Psoas muscle (tissue), 7 donors: ENCODE measurements at regions not wholly inside any gene's neighbourhood (a gene's known extent, or its start where the extent isn't known, plus 50 kb on each side); places are given as distances from the start of the nearest gene placed in this dataset.

Experiments used
- ATAC-seq, 4 donors: fragments of 200-7000 bp; cut with Tn5 transposase; one replicate each; pipeline ENCODE4 v1.9.1; 2020; ENCODE audit warnings: moderate library complexity in 3 of 4, mild to moderate bottlenecking in 2 of 4
- DNase-seq, 2 donors: peaks; one replicate each; pipeline ENCODE4 v3.0.0-alpha.2; 2020
- H3K27ac ChIP-seq: fragments of 200-600 bp; one replicate; pipeline ENCODE4 v1.8.0; 2022
- H3K27me3 ChIP-seq, 3 donors: fragments of 200-600 bp in 1 of 3; one replicate each; pipeline versions ENCODE4 v1.6.1 to v1.8.0; 2013 to 2022; ENCODE audit warnings: low read length in 2 of 3, mild to moderate bottlenecking in 2 of 3, moderate library complexity in 1 of 3; ENCODE audit not compliant: insufficient read depth in 3 of 3
- H3K36me3 ChIP-seq, 2 donors: fragments of 200-600 bp in 1 of 2; one replicate each; pipeline versions ENCODE4 v1.6.1 to v1.8.0; 2013 to 2022; ENCODE audit warnings: low read depth in 1 of 2, mild to moderate bottlenecking in 1 of 2, moderate library complexity in 1 of 2; ENCODE audit not compliant: insufficient read depth in 1 of 2
- H3K4me1 ChIP-seq: fragments of 200-600 bp; one replicate; pipeline ENCODE4 v1.8.0; 2022
- H3K4me3 ChIP-seq: fragments of 200-600 bp; one replicate; pipeline ENCODE4 v1.8.0; 2022; ENCODE audit warnings: mild to moderate bottlenecking
- H3K9me3 ChIP-seq: fragments of 200-600 bp; one replicate; pipeline ENCODE4 v1.8.0; 2022
- WGBS, 3 donors: extraction: QIAGEN DNeasy Blood & Tissue Kit; methylation state at CpG; one replicate each; pipeline versions ENCODE4 v1.1.6 to v1.1.7; 2013; 5-methylcytosine and 5-hydroxymethylcytosine counted together
- intact Hi-C, 2 donors: fragments of 100-400 bp; cut with DNase I; formaldehyde crosslinking; loops; one replicate each; pipeline versions ENCODE4 v1.11.0 to v1.14.2; 2022
- TF ChIP-seq, protein P1 (sequence below): fragments of 200-600 bp; IDR thresholded peaks from one replicate; pipeline ENCODE4 v1.8.0; 2022; ENCODE audit warnings: antibody characterized with exemption
- donor health status: healthy with polysubstance abuse.
- donor health status: DM: no; HTN: no; CAD: no; lungs with moderate emphysema.
- donor health status: Bipolar disorder and iron deficiency.
- donor health status: healthy.
- donor health status: DM: yes; HTN: yes; CAD: no.
- donor health status: DM: no; HTN: no; CAD: no.
- donor health status: DM: yes; HTN: yes; CAD: no.

DNA sequence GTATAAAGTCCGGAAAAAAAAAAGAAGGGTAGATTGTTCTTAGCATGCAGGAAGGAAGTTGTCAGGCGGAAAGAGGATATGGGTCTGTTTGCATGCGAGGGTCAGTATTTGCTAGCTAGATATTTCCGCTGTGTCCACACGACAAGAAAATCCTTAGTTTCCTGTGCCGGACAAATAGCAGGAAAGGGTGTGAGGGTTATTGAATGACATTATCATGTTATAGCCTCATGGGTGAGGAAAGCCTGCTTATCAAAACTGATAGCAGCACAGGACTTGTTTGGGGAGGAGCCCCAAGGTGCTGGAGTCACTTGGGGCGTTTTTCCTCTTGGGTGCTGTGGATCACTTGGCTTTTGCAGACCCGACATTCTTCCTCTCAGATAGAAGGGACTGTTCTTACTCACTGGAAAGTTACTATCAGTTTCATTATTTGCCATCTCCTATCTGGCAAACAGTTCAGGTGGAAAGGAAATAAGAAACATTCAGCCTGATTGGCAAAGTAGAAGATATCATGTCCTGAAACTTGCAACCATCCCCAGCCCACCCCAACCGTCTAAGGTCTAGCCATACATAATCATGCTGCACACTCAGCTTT lies 127.2 kb upstream of the DPH6 start:
- Histone ChIP-seq H3K4me3 (no peak overlapping the region), H3K9me3 (no peaks in the 10 kb centered on the region), H3K27me3 (no peaks in the 10 kb centered on the region), H3K4me1 (peaks cover 21% of the 10 kb centered on the region), H3K27ac (no peak overlapping the region), H3K36me3 (no peaks in the 10 kb centered on the region)
- DNase-seq (no peak), ATAC-seq (peak in 2 of 4 donors; percentile 21 to 38)
- 48 to 58% (median 56%) methylated on average over 9 of the region's 9 CpGs for WGBS, 3 donors
- TF ChIP-seq, protein P1, sequence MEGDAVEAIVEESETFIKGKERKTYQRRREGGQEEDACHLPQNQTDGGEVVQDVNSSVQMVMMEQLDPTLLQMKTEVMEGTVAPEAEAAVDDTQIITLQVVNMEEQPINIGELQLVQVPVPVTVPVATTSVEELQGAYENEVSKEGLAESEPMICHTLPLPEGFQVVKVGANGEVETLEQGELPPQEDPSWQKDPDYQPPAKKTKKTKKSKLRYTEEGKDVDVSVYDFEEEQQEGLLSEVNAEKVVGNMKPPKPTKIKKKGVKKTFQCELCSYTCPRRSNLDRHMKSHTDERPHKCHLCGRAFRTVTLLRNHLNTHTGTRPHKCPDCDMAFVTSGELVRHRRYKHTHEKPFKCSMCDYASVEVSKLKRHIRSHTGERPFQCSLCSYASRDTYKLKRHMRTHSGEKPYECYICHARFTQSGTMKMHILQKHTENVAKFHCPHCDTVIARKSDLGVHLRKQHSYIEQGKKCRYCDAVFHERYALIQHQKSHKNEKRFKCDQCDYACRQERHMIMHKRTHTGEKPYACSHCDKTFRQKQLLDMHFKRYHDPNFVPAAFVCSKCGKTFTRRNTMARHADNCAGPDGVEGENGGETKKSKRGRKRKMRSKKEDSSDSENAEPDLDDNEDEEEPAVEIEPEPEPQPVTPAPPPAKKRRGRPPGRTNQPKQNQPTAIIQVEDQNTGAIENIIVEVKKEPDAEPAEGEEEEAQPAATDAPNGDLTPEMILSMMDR: no peak
- intact Hi-C loops: no loop called here

DNA sequence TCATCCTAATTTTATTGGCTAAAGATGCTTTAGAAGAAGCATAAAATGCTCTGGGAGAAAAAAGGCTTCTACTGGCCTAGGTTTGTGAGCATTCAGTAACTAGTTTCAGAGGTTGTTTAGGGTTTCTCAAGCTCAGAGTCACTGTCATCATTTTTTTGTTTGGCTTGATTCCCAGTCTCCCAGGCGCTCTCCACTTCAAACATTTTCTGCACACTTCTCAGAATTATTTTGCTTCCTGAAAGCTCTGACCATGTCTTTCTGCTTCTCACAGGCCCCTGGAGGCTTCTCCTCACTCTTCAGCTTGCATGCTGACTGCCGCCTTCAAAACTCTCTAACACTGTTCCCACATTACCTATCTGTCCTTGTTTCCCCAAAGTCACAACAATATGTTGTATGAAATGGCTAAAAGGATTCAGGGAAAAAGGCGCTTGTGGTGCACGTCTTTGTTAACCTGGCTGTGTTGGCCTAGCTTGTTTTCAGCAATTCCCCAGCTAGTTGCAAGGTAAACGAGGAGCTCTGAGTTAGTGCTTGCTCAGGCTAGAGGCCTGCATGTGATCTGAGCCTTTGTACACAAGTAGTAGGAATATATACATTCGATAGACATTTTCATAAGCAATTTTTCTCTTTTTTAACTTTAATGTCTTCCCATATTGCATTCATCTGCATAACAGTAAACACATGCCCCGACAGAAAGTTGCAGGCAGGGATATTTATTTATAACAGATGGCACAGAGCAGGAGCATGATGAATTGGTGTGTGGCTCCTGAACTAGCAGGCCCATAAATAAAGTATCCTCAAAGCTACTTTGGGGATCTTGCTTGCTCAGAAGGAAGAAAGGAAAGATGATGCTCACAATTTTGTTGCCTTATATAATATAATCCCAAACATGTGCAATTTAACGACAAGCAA lies 129.2 kb upstream of the DPH6 start:
- H3K27ac ChIP-seq: no peak overlapping the region
- no peaks in the 10 kb centered on the region for H3K36me3 ChIP-seq
- H3K9me3 ChIP-seq: no peaks in the 10 kb centered on the region
- no peaks in the 10 kb centered on the region for H3K27me3 ChIP-seq
- DNase-seq (no peak), ATAC-seq (peak in 2 of 4 donors; percentile 37 to 45)
- WGBS, 3 donors: 41 to 51% (median 45%) methylated on average over 8 of the region's 8 CpGs
- TF ChIP-seq, protein P1: no peak
- H3K4me1 ChIP-seq: peaks cover 17% of the 10 kb centered on the region
- intact Hi-C loops: no loop called here
- H3K4me3 ChIP-seq: no peak overlapping the region

DNA sequence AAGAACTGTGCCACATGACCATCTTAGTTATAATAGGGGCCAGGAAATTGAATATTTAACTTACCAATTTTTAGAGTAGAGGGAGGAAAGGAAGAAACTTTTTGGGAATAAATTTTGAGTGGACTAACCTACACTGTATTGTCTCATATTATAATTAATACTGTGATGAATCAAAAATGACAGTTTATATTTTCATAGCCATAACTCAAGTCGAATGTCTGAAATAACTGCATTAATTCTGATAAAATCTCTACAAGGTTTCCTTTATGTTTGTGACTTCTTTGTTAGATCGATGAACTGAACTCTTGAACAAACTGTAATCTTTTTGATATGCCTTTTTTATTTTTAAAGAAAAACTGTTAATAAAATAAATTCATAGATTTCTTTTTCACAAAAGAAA lies 132.8 kb upstream of the DPH6 start:
- no peaks in the 10 kb centered on the region for H3K27me3 ChIP-seq
- H3K9me3 ChIP-seq: no peaks in the 10 kb centered on the region
- TF ChIP-seq, protein P1: no peak
- H3K27ac ChIP-seq: no peak overlapping the region
- WGBS, 3 donors: 68 to 86% (median 79%) methylated on average over 2 of the region's 2 CpGs
- ATAC-seq (no peak), DNase-seq (no peak)
- no peak overlapping the region for H3K4me3 ChIP-seq
- intact Hi-C loops: no loop called here
- no peaks in the 10 kb centered on the region for H3K36me3 ChIP-seq
- H3K4me1 ChIP-seq: peaks cover 9% of the 10 kb centered on the region

DNA sequence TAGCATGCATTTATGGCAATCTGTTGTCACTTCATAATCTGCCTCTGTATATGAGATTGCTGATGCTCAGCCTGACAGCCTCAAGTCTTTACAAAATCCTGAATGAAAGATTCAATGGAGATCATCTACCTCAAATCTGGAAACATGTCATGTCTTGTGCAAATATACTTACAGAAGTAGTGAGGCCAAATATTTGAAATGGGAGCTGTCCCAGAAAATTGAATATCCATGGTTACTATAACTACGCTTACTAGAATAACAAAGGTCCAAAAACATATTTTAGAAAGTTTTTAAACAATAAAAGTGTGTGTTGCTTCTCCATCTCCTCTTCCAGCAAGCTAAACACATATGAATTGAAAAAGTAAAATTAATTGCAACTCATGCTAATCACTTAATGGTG lies 133.2 kb upstream of the DPH6 start:
- H3K9me3 ChIP-seq: no peaks in the 10 kb centered on the region
- no peaks in the 10 kb centered on the region for H3K27me3 ChIP-seq
- no peak for DNase-seq
- no peaks in the 10 kb centered on the region for H3K36me3 ChIP-seq
- intact Hi-C loops: no loop called here
- no peak overlapping the region for H3K4me3 ChIP-seq
- no peak overlapping the region for H3K27ac ChIP-seq
- ATAC-seq: no peak
- WGBS, 3 donors: 91 to 95% (median 91%) methylated on average over 1 of the region's 1 CpG
- peaks cover 9% of the 10 kb centered on the region for H3K4me1 ChIP-seq
- TF ChIP-seq, protein P1: no peak
